ENCODE measurements at regions not wholly inside any gene's neighbourhood (a gene's known extent, or its start where the extent isn't known, plus 50 kb on each side); places are given as distances from the start of the nearest gene placed in this dataset.

DNA sequence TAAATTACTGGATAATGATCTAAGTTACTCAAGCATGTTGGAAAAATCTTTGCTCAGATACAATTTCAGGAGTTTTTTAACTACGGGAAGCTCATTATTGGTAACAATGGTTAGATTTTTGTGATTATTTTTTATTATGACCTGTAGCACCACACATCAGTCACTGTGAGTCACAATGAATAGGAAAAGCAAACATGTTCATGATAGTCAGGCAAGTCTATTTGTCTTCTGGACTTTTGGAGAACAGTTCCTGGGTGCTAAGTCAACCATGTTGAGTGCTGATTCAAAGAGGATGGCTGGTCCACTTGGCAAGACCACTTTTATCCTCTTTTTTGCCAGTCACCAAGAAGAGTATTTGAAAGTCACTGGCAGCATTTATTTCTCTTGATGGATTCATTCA lies 403.2 kb downstream of the KIF4B start:
- no peak for DNase-seq (ENCODE audit: low spot score)

DNA sequence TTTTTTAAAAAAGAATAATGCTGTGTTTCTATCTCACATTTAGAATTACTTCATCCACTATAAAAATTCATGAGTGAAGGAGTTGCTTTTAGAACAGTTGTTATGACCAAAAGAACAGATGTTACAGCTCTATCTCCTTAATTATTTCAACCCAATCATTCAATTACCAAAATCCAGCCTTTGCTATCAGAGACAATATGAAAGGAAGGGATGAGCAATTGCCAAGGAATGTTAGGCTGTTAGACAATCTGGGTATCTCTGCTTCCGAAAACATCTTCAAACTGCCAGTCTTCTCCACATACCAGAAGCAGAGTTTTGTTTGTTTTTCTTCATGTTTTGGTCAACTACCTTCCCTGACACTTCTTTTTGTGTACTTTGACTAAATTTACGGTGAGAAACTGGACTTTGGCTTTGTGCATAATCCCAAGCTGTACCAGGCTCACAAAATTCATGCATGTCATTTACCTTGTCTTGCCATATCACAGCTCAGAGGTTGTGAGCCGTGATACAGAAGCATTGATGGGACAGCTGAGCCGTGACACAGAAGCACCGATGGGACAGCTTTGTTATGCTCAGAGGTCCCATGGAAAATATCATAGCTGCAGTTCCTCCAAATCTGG lies 405.5 kb downstream of the KIF4B start:
- DNase-seq (ENCODE audit: low spot score): no peak

DNA sequence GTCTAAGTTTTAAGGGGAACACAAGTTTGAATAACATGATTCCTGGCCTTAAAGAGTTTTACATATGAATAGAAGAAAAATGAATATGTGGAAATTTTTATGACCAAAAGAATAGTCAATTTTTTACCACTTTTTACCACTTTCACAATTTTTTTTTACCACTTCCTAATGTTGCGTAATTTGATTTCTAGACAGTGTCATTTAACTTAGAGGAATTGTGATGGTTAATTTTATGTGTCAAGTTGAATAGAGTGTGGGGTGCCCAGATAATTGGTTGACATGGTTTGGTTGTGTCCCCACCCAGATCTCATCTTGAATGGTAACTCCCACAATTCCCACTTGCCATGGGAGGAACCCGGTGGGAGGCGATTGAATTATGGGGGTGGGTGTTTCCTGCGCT lies 416.6 kb downstream of the KIF4B start:
- DNase-seq (ENCODE audit: low spot score): no peak

DNA sequence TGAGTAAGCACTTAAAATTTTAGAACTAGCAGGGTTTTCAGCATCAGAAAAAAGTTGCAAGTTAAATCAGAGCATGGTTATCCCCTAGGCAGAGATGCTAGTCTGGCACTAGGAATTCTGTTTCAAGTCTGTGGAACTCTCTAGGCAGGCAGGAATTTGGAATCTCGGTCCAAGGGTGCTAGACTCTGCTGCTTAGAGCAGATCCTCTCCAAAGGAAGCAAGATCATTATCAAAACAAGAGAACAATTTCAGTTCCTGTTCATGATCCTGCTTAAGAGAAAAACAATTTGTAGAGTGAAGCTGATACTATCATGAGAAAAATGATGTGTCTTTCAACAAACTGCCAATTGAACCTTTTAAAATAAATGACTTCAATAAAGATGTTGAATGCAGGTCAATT lies 420.7 kb downstream of the KIF4B start:
- no peak for DNase-seq (ENCODE audit: low spot score)

DNA sequence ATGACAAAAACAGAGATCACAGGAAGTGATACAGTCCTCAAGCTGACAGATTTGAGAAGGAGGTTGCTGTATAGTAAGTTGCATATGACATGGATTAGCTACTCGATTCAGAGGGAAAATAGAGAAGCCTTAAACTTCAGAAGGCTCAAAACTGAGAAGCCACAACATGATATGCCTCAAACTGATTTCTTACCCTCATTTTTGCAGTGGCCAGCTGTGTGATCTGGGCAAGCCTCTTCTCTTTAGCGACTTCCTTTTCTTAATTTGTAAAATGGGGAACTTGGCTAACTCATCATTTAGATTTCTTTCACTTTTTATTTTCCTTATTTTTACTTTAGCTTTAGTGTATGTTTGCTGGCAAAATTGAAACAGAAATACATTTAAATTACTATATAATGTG lies 421.1 kb downstream of the KIF4B start:
- no peak for DNase-seq (ENCODE audit: low spot score)

DNA sequence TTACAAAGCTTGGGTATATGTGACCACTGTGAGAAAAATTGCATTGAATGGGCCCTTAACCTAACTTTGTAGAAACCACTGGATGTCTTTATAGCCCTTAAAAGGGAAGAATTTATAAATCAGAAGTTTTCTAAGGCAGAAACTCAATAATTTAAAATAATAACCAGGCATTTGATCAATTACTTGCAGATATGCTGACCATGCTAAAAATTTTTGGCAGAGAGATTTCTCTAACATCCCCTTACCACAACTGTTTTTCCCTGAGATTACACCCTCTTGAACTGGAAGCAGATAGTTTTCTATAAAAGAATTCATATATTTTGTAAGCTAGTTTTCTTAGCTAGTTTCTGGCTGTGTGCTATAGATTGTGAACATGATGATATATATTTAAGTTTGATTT lies 428.3 kb downstream of the KIF4B start:
- DNase-seq (ENCODE audit: low spot score): no peak

DNA sequence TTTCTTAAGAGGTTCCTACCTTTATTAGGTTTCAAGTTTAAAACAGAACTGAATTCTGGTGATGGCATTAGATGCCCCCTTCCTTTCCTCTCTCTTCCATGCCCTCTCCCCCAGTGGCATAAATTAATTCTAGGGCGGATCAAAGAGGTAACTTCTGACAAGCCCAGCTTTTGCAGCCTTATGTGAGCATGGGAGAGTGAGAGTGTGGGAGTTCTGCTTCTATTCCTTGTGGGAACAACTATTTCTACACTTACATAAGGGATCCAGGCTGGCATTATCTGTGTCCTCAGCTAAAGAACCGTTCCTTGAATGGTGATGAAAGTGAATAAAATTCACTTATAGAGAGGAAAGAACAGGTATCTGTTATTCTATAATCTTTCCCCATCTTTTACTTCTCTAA lies 437.6 kb downstream of the KIF4B start:
- peak; percentile 65 for DNase-seq (ENCODE audit: low spot score)

DNA sequence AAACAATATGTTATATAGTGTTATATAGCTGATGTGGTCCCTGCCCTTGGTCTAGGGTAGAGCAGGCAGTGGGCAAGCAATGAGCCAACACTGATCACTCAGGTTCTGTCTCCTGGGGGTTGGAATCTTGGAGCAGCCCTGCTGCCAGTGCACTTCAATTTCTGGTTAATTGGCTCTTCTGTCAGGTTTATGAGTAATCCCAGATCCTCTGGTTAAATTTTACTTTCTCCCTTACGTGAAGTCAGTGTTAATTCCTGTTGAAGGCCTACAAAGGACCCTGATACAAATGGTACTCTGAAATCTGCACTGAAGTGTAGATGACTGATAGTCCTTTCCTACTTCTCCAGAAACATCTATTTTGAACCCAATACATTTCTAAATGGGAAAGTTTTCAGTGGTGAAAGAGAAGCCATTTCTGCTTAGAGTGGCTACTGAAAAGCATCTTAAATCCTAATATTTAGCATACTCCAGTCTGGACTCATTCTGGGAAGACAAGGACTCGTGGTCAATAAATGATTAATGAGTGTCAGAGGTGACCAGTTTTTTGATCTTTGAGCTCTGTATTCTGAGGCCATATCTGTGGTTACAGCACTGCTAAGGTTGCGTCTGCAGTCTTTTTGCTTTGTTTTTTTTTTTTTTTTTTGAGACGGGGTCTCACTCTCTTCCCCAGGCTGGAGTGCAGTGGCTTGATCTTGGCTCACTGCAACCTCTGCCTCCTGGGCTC lies 442.4 kb downstream of the KIF4B start:
- DNase-seq (ENCODE audit: low spot score): no peak

DNA sequence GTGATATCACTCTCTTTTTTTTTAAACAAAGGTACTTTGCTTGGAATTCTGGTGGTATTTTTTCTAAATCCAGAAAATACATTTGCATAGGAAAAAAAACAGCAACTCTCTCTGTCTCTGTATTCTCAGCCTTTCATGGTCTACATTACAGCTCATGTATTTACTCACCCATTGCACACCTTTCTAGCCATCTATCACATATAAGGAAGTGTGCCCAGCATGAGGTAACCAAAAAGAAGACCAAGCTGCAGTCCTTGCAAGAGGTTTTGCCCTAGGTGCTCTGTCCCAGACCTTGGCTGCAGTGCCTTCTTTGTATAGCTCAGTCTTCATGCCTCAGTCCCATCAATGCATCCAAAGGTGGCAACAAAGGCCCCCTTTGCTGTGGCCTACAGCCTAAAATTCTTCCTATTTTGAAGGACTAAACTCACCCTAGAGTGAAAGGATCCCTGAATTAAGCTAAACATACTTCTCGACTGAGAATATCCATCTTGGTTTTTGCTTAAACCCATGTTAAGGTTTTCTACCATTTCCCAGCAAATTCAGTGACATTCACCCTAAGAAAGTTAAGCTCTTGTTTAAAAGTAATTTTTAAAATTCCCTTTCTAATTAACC lies 446.4 kb downstream of the KIF4B start:
- DNase-seq (ENCODE audit: low spot score): no peak

DNA sequence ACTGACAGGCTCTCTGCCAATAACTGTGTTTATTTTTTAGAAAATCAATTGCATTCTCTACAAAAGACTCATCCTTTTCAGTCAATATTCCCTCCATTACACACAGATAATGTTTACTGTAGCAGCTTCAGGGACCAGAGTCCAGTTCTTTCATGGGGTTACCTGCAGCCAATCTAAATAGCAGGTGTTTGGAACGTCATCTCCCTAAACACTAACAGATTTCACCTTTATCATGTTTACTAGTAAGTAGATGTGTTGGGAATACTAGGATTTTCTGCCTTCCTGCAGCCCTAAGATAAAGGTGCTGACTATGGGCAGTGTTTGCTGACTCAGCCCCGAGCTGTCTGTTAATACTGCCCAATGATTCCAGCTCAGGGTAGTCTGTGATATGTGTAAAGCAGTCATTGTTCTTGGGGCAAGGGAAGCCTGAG lies 447.0 kb downstream of the KIF4B start:
- no peak for DNase-seq (ENCODE audit: low spot score)

DNA sequence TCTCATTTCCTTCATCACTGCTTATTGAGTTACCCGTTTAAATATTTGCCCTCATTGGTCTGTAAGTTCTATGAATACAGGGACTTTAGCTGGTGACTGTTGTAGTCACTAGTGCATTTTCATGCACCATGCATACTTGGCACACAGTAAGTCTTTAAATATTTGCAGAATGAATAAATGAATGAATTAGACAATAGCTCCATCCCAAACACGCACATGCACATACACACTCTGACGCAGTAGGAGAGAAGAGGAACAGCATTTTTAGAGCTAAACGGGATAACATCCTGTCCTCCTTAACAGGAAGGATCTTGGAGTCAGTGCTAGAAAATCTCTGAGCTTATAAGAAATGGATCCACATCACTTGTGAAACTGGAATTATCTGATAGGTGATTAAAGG lies 447.7 kb downstream of the KIF4B start:
- no peak for DNase-seq (ENCODE audit: low spot score)

DNA sequence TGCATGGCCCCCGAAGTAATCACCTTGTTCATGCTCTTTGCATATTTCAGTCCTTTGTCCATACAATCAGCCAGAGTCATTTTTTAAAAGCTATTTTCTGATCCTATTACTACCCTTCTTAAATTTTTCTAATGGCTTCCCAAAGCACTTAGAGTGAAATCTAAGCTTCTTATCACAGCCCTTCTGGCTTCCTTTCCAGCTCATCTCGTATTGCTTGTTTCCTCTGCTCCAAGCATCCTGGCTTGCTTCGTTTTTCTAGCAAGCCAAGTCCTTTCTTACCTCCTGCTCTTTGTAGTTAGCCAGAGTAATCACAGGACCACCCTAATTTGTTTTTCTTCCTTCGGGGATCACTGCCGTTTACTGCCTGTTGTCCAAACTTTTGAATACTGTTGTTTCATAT lies 453.3 kb downstream of the KIF4B start:
- DNase-seq (ENCODE audit: low spot score): no peak

DNA sequence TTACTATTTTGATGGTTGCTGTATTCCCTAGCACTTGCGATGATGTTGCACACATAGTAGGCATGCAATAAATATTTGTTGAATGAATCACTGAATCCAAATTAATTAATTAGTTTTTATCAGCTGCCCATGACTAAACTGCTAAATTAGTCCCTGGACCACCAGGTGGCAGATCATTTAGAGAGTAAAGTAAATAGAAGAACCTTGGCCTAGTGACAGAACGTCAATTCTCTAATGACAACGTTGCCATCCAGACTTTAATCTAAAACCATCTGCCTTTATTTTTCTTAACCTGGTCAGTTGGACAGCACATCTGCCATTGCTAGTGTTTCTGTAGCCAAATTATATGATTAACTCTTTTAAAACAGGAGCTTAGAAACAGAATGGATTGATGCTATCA lies 457.5 kb downstream of the KIF4B start:
- DNase-seq (ENCODE audit: low spot score): no peak

DNA sequence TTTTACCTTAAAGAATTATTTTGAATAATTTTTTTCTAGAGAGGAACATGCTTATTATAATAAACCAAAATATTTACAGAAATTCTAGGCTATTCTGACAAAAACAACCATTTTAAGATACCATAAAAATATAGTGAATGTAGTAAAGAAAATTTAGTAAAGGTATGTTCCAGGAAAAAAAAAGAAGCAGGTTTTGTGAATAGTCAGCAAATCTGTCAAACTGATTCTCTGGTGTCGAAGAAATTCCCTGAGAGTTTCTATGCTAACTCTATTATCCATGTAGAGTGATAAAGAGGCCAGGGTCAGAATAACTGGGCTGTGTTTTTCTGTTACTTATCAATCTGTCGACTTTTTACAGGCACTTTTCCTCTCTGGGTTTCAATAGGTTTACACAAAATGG lies 459.2 kb downstream of the KIF4B start:
- no peak for DNase-seq (ENCODE audit: low spot score)

DNA sequence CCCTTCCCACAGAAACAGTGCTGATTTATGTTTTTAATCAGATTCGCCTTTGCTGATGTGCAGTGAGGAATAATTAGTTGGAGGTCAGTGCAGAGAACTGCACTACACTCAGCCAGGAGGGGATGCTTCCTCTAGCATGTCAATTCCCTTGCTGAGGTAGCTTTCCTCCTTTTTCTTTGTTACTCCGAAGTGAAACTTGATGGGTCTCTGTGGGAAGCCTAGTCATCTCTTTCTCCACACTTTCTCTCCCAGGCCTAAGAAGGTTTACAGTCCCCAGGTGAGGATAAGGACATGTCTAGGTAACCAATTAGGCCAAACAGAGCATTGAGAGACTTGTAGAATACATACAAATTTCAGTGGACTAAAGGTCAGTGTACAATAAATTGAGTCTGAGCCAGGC lies 461.8 kb downstream of the KIF4B start:
- DNase-seq (ENCODE audit: low spot score): no peak

DNA sequence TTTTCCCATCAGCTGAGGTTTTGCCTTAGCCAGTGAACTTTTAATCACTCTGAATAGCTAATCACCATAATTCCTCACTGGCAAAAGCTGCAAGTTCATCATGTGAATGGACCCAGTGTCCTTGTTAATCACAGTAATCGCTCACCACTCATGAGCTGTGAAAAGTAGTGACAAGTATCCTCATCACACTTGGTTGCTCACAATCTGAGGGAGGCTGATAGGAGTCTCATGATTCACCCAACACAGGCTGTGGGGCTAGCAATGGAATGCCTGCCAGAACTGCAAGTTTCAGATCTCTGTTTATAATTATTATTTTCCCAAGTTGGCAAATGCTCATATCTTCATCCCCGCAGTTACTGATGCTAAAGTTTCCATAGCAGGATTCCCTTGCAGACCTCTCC lies 467.2 kb downstream of the KIF4B start:
- DNase-seq (ENCODE audit: low spot score): no peak

DNA sequence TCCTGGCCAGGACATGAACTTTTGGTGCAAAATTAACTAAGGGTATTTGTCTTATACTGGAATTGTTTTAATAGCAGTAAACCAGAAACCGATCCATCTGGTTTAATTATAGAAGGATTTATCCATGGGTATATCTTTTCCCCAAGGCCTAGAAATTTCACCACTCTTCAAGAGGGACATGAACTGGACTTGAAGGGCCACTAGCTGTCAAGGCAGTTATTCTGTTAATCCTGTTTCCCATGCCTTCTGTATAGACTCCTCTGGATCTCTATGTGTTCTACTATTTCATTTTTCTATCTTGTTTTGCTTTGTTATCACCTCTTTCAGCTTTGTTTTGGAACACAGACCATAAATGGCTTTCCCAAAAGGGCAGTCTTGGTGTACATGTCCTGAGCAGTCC lies 467.6 kb downstream of the KIF4B start:
- no peak for DNase-seq (ENCODE audit: low spot score)

DNA sequence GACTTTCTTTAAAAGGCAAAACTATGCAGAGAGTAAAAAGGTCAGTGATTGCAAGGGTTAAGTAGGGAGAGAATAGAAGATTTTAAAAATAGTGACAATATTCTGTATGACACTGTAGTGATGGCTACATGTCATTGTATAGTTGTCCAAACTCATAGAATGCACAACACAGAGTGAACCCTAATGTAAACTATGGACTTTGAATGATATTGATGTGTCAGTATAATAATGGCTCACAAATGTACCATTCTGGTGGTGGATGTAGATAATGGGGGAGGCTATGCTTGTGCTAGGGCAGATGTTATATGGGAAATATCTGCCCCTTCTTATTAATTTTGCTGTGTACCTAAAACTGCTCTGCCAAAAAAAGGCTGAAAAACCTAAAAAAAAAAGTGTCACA lies 468.9 kb downstream of the KIF4B start:
- DNase-seq (ENCODE audit: low spot score): no peak

DNA sequence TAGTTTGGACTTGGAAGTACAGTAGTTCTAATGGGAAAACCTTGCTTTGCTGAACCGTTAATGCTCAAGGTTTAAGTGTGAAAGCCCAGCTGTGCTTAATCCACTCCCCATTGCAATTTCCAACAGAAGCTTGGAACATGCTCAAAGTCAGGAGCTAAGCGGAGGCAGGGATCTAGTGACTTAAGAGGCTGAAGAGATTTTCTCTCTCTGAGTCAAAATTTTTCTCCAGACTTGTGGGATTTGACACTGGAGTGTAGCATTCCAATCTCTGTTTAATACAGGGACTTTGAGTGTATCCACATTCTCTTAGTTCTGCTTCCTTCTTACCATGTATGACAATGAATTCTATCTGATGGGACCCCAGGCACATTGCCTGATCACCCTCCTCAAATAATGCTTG lies 471.8 kb downstream of the KIF4B start:
- no peak for DNase-seq (ENCODE audit: low spot score)

DNA sequence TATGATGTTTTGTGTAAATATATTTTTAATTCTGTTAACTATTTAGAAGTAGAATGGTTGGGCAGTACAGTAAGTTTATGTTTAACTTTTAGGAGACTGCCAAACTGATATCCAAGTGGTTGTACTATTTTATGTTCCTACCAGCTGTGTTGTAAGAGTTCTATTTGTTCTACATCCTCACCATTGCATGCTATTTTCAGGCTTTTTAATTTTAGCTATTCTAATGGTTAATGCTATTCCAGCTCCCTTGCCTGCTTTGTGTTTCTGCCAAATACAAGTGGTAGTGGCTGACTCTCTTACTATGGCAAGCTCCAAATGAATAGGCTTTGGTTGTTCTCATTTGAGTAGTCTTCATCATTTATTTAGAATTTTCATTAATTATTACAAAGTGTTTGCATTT lies 476.4 kb downstream of the KIF4B start:
- DNase-seq (ENCODE audit: low spot score): no peak

DNA sequence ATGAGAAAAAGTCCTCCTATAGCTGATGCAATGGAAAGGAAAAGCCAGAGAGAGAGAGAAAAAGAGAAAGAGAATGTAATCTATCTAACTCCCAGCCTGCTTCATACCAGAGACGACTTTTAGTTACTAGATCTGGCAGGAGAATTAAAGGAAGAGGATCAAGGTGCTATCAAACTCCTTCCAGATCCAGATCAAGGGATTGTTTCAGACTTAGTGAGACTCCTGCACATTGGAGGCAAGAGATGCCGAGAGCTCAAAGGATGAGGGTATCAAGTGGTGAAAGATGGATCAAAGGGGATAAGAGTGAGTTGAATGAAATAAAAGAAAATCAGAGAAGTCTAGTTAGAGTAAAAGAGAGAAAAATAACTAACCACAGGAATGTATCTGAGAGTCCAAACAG lies 478.6 kb downstream of the KIF4B start:
- DNase-seq (ENCODE audit: low spot score): no peak

DNA sequence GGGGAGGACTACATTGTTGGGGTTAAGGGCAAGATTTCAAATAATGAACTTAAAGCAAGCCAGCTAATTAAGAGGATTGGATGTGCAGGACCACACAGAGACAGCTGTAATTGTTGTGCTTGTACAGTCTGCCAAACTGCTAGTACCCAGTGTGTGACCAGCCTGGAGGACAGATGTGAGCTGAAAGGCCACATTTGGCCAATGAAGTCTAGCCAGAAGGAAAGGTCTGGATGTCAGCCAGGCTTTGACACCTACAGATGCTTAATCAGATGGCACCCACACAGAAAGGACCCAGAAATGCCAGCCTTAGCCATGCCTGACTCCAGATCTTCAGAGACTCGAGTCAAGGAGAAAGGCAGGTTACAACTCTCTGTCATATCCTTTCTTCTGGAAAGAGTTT lies 491.1 kb downstream of the KIF4B start:
- no peak for DNase-seq (ENCODE audit: low spot score)

DNA sequence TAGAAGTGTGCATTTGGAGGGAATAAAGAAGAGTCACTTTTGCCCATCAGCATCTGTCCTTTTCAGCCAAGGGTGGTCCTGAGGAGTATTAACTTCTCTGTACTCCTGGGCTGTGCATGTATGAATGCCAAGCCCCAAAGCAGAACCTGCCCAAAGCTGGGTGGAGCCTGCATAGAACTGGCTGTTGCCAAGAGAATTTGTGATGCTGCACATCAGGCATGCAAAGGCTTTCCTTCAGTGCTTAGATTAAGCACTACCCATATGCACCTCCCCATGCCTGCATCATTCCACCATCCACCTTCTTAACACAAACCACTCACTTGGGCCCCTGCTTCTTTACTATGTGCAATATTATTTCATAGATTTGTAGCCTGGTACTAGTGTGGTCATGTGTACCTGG lies 493.8 kb downstream of the KIF4B start:
- no peak for DNase-seq (ENCODE audit: low spot score)

DNA sequence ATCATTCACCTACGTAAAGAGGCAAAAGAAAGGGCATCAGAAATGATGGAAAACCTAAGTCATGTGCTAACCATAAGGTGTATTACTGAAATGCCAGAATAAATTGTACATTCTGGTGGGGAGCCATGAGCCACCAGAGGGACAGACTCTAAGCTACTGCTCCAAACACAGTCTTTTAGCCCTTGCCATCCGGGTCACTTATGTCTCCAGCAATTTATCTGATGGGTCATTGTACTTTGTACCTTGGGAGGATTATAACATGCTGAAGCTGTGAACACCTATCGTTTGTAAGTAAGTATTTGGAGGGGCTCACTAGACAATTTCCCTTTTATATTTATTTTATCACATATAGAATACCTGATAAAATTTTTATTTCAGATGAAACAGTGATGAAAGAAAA lies 495.1 kb downstream of the KIF4B start:
- DNase-seq (ENCODE audit: low spot score): no peak

Measured in putamen (tissue), 1 donor.